Body of pancreas (tissue), 4 donors: ENCODE measurements at regions not wholly inside any gene's neighbourhood (a gene's known extent, or its start where the extent isn't known, plus 50 kb on each side); places are given as distances from the start of the nearest gene placed in this dataset.
A peak's percentile ranks its signal among the peaks of the same experiment; 100 is the strongest.

ENCODE experiments used
- ATAC-seq: fragments of 150-250 bp; one replicate; pipeline ENCODE4 v1.9.1; 2016
- DNase-seq, 4 donors: peaks; one replicate each; pipeline ENCODE4 v3.0.0-alpha.2; 2019
- H3K27ac ChIP-seq, 4 donors: fragments of 200-600 bp; sonication (generic); 1 replicate in 3 of 4; 2 replicates in 1 of 4; pipeline versions ENCODE4 v1.5.1 to v1.6.1; 2016 to 2019; ENCODE audit warnings: mild to moderate bottlenecking in 1 of 4, mixed read lengths in 1 of 4, moderate library complexity in 1 of 4
- H3K27me3 ChIP-seq, 2 donors: fragments of 200-600 bp; sonication (generic); one replicate each; pipeline ENCODE4 v1.6.0; 2016; ENCODE audit warnings: mild to moderate bottlenecking in 1 of 2
- H3K36me3 ChIP-seq, 2 donors: fragments of 200-600 bp; sonication (generic); replicated peaks in 1 of 2; 2 replicates each; pipeline ENCODE4 v1.5.1; 2016; ENCODE audit warnings: low read depth in 2 of 2; ENCODE audit not compliant: insufficient read depth in 1 of 2
- H3K4me1 ChIP-seq: fragments of 200-600 bp; sonication (generic); one replicate; pipeline ENCODE4 v1.6.0; 2016
- H3K4me3 ChIP-seq, 2 donors: fragments of 200-600 bp; sonication (generic); 1 replicate in 1 of 2; 2 replicates in 1 of 2; pipeline ENCODE4 v1.5.1; 2016 to 2019
- H3K9me3 ChIP-seq, 3 donors: fragments of 200-600 bp; sonication (generic); 1 replicate in 2 of 3; 2 replicates in 1 of 3; pipeline ENCODE4 v1.5.1; 2016
- CTCF ChIP-seq, 7 experiments: fragments of 450-650 bp in 4 of 7; fragments of 200-600 bp in 3 of 7; sonication (generic) in 3 of 7; IDR thresholded peaks; one replicate each; pipeline ENCODE4 v1.5.1; 2016 to 2019; ENCODE audit warnings: antibody characterized with exemption in 7 of 7
- POLR2A ChIP-seq, 3 donors: fragments of 450-650 bp; IDR thresholded peaks; one replicate each; pipeline ENCODE4 v1.6.1; 2016; ENCODE audit warnings: antibody characterized with exemption in 3 of 3, mild to moderate bottlenecking in 2 of 3
- WGBS, 2 donors: methylation state at CpG; one replicate each; pipeline ENCODE4 v1.1.5; 2017; 5-methylcytosine and 5-hydroxymethylcytosine counted together
- intact Hi-C: fragments of 100-400 bp; cut with DNase I; formaldehyde crosslinking; loops from one replicate; pipeline ENCODE4 v1.15.1; 2023

- Histone ChIP-seq H3K27me3 (no peaks in the 10 kb centered on the region), H3K36me3 (no peaks in the 10 kb centered on the region), H3K4me1 (no peaks in the 10 kb centered on the region), H3K27ac (no peak overlapping the region), H3K9me3 (no peaks in the 10 kb centered on the region), H3K4me3 (no peak overlapping the region)
- WGBS, 2 donors = 55 to 67% methylated on average over 2 of the region's 2 CpGs
- ATAC-seq (no peak), DNase-seq (no peak)
- TF ChIP-seq POLR2A (IDR thresholded peaks at IDR 0.05) (no peak), CTCF (IDR thresholded peaks at IDR 0.05) (no peak)
- intact Hi-C loops = no loop called here
These were observed 204.1 kb downstream of the CNTN3 start for GRCh38 chr3:74410276-74410941.

GRCh38 chr3:74409066-74409465 lies 205.4 kb downstream of the CNTN3 start:
- no peak overlapping the region for H3K4me3 ChIP-seq
- no peak overlapping the region for H3K27ac ChIP-seq
- DNase-seq (no peak), ATAC-seq (no peak)
- H3K4me1 ChIP-seq = no peaks in the 10 kb centered on the region
- intact Hi-C loops = no loop called here
- H3K36me3 ChIP-seq = no peaks in the 10 kb centered on the region
- no peaks in the 10 kb centered on the region for H3K27me3 ChIP-seq
- H3K9me3 ChIP-seq = no peaks in the 10 kb centered on the region
- TF ChIP-seq POLR2A (IDR thresholded peaks at IDR 0.05) = no peak
- TF ChIP-seq CTCF (IDR thresholded peaks at IDR 0.05) = no peak

GRCh38 chr3:74403307-74403706 lies 211.2 kb downstream of the CNTN3 start:
- ATAC-seq (no peak), DNase-seq (no peak)
- TF ChIP-seq CTCF (IDR thresholded peaks at IDR 0.05) (no peak), POLR2A (IDR thresholded peaks at IDR 0.05) (no peak)
- H3K4me3 ChIP-seq = no peak overlapping the region
- intact Hi-C loops = no loop called here
- H3K27me3 ChIP-seq = no peaks in the 10 kb centered on the region
- WGBS, 2 donors = 59 to 79% methylated on average over 2 of the region's 2 CpGs
- H3K9me3 ChIP-seq = no peaks in the 10 kb centered on the region
- no peaks in the 10 kb centered on the region for H3K36me3 ChIP-seq
- no peak overlapping the region for H3K27ac ChIP-seq
- H3K4me1 ChIP-seq = no peaks in the 10 kb centered on the region

GRCh38 chr3:74402821-74403220 lies 211.6 kb downstream of the CNTN3 start:
- no peaks in the 10 kb centered on the region for H3K27me3 ChIP-seq
- no peaks in the 10 kb centered on the region for H3K4me1 ChIP-seq
- no peaks in the 10 kb centered on the region for H3K9me3 ChIP-seq
- no peaks in the 10 kb centered on the region for H3K36me3 ChIP-seq
- intact Hi-C loops = no loop called here
- H3K27ac ChIP-seq = no peak overlapping the region
- WGBS, 2 donors = 56 to 77% methylated on average over 3 of the region's 3 CpGs
- no peak for TF ChIP-seq CTCF (IDR thresholded peaks at IDR 0.05)
- no peak for TF ChIP-seq POLR2A (IDR thresholded peaks at IDR 0.05)
- H3K4me3 ChIP-seq = no peak overlapping the region
- no peak for ATAC-seq
- no peak for DNase-seq

GRCh38 chr3:74393426-74393825 lies 221.0 kb downstream of the CNTN3 start:
- TF ChIP-seq CTCF (IDR thresholded peaks at IDR 0.05) (no peak), POLR2A (IDR thresholded peaks at IDR 0.05) (no peak)
- H3K27ac ChIP-seq = no peak overlapping the region
- 24 to 37% methylated on average over 3 of the region's 3 CpGs for WGBS, 2 donors
- intact Hi-C loops = no loop called here
- ATAC-seq = no peak
- DNase-seq = peak in 1 of 4 donors; percentile 14
- peaks cover 5% of the 10 kb centered on the region for H3K4me1 ChIP-seq
- no peak overlapping the region for H3K4me3 ChIP-seq
- H3K9me3 ChIP-seq = no peaks in the 10 kb centered on the region
- no peaks in the 10 kb centered on the region for H3K36me3 ChIP-seq
- no peaks in the 10 kb centered on the region for H3K27me3 ChIP-seq
